Stimulated activated CD8-positive, alpha-beta memory T cell treated with anti-CD3 and anti-CD28 coated beads, Interleukin-2, amount 100 ng/mL, for 48 hours (primary cell): ENCODE measurements at regions not wholly inside any gene's neighbourhood (a gene's known extent, or its start where the extent isn't known, plus 50 kb on each side); places are given as distances from the start of the nearest gene placed in this dataset.
"Not testable (repeated sequence)": the region's sequence is repeated elsewhere in the genome, so short reads cannot be mapped to it uniquely, and the experiment has no call there.

Experiments
- DNase-seq, 2 donors: peaks; one replicate each; pipeline ENCODE4 v3.0.0-alpha.2; 2020; ENCODE audit warnings: low read depth in 2 of 2

DNA sequence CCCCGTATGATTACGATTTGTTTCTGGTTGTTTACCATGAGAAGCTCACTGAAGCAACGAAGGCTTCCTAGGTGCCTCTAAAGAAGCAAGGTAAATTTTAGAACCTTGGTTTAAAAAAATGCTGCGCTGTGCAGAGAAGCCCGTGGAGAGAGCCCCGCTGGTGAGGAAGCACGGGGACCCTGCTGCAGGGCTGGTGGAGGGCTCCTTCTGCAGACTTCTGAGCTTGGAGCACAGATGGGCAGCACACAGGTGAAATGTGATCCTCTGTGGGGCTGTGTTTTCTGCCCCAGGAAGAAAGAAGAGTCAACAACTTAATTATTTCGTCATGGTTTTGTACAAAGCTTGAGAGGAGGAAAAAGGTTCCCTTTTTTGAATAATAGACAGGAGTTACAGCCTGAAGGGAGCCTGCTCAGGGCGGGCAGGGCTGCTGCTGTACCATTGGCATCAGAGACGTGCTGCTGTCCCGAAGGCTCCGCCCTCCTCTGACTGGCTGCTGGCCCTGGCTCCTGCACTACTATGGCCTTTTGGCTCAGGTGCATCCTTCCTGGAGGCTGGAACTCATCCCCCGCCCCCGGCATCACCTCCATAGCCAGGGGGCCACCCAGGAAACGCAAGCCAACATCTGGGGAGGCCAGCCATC is 108.0 kb upstream of the PLGLB2 start:
- DNase-seq, result not testable (repeated sequence)

DNA sequence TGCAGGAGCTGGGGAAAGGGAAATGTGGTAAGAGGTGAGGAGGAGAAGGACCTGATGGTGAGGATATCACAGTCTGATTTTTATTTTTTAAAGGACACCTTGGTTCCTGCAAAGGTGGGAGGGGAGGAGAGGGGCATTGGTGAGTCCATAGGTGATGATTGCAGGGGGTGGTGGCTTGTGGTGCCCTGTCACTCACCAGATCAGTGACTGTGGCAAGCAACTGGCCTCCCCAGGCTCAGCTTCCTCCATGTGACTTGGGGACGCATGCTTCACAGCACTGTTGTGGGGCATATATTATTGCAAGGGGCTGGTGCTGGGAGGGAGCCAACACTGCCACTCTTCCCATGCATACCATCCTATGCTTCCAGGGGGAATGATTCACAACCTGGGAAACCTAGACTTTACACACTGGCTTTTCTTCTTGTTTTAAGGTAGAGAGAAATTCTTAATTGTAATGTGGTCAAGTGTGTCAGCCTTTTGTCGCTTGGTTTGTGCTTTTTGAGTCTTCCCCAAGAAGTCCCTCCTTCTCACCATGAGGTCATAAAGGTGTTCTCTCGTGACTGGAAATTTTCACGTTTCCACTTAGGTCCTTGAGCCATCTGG is 106.8 kb upstream of the PLGLB2 start:
- not testable (repeated sequence) for DNase-seq

DNA sequence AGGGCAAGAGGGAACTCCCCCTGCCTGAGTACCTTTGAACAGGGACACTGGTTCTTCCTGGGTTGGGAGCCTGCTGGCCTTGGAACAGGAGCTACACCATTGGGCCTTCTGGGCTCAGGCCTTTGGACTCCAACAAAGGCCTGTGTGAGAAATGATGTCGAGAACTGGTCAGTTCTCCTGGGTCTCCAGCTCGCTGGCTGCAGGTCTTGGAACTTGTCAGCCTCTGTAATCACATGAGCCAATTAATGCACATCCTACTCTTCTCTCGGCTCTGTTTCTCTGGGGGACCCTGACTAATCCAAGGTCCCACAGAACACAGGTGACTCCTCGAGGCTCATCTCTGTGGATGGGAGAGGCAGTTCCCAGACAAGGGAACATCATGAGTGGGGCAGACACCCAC is 104.7 kb upstream of the PLGLB2 start:
- not testable (repeated sequence) for DNase-seq

DNA sequence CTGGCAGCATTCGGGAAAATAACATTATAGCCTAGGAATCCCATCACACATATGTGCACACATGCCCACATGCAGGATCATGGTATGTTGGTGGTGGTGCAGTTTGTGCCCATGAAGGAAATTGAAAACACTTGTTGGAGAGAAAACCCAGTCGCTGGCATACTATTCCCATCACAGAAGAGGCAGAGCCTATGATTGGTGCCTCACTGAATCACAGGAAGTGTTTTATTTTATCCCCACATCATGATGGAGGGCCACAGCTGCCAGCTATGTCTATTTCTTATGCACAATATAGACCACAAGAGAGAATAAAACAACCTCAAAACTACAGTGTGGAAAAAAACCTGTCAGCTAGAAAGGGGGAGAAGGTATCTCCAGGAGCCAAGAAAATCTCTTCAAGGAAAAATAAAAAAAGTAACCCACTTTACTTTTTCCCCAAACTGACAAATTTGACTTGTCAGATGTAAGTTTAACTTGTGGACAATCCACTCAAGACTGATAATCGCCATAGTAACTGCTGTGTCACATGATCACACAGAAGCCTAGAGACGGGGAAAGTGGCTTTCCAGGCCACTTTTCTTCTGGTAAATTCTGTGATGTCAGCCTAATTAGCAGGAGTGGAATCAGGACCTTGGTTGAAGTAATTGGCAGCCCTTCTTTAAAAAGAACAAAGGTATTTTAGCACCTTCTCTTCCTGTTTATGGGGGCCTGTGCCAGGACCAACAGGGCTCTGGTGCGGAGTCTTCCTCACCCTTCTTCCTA is 100.0 kb upstream of the PLGLB2 start:
- not testable (repeated sequence) for DNase-seq

DNA sequence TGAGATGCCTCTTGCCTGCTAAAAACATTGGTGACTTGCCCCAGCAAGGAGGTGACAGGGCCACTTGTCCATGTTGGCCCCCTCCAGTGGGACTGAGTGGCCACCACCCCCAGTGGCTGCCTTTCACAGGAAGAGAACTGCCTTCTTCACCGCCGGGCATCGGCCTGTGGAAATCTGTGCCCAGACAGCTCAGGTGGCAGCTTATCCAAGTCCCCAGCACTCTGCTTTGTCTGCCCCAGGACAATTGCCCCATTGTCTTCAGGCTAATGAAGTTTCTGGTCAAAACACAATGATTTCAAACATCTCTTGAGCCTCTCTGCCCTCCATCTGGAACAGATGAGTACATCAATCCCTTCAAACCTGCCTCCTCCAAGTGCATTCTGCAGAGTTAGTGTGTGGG is 99.1 kb upstream of the PLGLB2 start:
- not testable (repeated sequence) for DNase-seq

- DNase-seq, result not testable (repeated sequence)
Observed at GRCh38 chr2:87649871-87650270, 98.0 kb upstream of the PLGLB2 start.

- not testable (repeated sequence) for DNase-seq
Observed at GRCh38 chr2:87650837-87651236, 97.0 kb upstream of the PLGLB2 start.

DNA sequence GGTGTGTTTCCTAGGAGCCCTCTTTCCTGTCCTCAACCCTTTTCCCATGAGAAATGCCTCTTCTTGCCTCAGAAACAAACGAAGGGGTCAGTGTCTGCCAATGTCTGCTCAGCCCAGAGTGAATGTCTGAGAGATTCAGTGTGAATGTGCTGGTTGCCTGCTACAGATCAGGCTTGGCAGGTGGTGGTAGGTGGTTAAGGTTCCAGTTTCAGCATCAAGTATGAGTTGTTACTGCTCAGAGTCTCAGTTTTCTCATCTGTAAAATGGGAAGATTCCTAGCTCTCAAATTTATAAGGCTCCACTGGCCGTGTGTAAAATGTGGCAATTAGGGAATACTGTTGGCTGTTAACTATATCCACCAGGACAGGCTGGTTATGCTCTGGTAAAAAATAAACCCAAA is 96.3 kb upstream of the PLGLB2 start:
- not testable (repeated sequence) for DNase-seq

DNA sequence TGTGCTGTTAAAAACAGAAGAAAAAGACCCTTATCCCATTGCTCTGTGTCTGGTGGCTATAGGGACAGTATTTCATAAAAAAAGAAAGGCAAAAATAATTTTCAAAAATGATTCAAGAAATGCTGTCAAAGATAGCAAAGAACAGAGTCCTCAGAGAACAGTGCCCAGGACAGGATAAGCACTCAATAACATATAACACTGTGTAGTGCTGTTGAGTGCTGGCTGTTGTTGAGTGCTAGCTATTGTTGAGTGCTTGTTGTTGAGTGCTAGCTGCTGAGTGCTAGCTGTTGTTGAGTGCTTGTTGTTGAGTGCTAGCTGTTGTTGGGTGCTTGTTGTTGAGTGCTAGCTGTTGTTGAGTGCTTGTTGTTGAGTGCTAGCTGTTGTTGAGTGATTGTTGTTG is 94.5 kb upstream of the PLGLB2 start:
- not testable (repeated sequence) for DNase-seq

- DNase-seq, result not testable (repeated sequence)
Observed at GRCh38 chr2:87654136-87654814, 93.6 kb upstream of the PLGLB2 start.

DNA sequence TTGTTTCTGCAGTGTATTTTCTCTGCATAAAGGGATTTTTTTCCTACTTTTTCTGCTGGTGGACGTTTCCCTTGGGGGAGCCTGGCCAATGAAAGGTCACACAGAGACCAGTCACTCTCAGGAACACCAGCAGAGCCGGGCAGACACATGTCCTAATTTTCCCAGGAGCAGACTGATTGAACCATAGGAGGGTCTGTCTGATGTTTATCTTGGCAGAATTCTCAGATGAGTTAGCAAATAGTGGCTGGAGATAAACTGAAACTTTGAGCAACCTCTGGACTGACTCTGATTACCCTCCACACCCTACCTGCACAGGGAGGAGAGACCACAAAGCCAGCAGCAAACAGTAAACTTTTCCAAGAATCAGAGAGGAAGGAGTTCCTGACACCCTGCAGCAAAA is 90.0 kb upstream of the PLGLB2 start:
- DNase-seq, result not testable (repeated sequence)

DNA sequence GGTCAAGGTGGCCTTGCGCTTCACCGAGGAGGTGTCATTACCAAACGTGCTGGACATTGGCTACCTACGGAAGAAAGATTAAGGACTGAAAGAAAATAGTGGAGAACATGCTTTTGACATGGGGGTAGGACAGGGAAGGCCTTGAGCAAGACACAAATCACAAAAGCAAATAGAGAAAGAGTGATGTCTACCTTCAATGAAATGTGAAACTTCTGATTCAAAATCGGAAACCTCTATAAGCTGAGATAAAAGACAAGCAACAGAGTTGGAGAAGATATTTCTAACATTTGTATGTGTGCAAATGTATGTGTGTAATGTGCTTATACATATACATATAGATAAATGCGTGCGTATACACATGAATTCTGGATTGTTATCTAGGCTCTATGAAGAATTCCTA is 89.5 kb upstream of the PLGLB2 start:
- not testable (repeated sequence) for DNase-seq

DNA sequence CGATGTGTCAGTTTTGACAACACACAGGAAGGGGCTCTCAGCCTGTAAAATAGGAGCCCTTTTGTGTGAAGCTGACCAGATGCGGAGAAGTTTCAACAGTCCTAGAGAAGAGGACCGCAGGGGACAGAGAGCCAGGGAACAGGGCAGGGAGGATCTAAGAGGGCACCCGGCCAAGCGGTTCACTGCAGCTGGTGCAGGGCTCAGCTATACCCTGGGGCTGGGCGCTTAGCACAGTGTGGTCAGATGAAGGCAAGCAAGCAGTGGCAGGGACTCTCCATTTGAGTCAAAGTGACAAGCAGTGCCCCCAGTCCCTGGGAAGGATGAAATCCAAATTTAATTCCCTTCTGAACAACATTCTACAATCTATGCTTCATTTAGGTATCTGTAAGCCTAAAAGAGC is 88.9 kb upstream of the PLGLB2 start:
- DNase-seq, result not testable (repeated sequence)

- not testable (repeated sequence) for DNase-seq
Observed at GRCh38 chr2:87660164-87660563, 87.7 kb upstream of the PLGLB2 start.

GRCh38 chr2:87662316-87663290 is 85.3 kb upstream of the PLGLB2 start:
- not testable (repeated sequence) for DNase-seq

DNA sequence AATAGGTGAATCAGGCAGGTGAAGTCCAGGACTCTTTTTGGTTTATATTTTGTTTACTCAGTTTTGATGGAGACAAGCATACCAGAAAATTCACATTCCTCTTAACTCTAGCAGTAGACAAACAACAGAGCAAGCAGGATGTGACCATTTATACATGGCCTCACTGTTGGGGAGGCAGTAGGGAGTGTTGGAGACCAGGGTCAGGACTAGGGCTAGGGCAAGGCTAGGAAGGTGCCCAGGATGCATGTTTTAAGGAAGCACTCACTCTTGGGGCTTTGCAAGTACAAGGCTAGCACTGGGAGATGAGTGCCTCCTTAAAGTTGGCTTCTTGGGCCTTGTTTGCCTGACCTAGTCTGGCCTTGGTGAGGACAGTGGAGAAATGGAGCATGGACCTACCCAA is 84.5 kb upstream of the PLGLB2 start:
- not testable (repeated sequence) for DNase-seq

DNA sequence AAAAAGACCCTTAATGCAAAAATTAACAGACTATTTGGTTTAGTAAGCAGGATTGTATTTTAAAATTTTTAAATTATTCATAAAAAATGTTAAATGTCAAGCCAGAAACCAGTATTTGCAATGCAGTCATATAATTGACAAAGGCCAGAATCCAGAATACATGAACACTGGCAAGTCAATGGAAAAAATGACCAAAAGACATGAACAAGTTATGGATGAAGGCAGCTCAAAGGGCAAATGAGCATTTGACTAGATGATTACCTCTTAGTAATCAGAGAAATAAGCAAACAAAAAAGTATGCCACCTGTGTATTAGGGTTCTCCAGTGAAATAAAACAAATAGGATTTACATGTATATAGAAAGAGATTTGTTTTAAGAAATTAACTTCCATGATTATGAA is 80.9 kb upstream of the PLGLB2 start:
- not testable (repeated sequence) for DNase-seq

GRCh38 chr2:87668361-87668760 is 79.5 kb upstream of the PLGLB2 start:
- DNase-seq, result not testable (repeated sequence)

DNA sequence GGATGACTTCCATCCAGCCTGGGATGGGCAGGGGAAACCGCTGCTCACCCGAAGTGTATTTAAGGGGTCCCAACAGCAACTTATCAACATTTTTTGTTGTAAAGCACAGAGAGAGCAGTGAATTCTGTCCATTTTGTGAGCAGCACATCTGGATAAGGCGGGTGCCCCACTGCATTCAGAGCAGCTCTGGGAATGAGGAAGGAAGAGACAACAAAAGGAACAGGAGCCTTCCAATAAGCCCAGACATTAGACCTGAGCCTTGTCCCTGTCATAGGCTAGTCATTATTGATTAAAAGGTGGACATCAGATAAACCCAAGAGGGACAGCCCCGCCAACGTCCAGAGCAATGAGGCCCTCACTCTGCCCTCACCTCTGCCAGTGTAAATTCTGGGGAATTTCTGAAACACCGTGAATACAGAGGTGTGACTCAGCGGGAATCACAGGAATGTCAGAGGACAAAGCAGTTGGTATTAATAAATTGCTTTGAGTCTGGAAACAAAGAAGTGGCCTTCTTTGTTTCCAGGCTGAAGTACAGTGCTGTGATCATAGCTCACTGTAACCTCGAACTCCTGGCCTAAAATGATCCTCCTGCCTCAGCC is 78.2 kb upstream of the PLGLB2 start:
- not testable (repeated sequence) for DNase-seq

DNA sequence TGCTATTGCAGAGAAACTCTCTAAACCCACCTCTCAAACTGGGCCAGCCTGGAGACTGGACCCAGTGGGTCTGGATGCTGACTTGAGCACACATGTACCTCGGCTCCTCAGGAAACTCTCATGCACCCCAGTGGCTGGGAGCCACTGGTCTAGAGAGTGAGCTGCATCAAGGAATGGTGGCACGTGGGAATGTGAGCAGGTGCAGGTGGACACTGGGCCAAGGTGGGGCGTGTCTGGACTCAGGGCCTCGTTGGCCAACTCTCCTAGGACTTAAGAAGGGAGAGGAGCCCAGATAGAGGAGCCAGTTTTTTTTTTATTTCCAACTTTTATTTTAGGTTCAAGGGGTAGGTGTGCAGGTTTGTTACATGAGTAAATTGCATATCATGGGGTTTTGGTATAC is 75.5 kb upstream of the PLGLB2 start:
- not testable (repeated sequence) for DNase-seq

DNA sequence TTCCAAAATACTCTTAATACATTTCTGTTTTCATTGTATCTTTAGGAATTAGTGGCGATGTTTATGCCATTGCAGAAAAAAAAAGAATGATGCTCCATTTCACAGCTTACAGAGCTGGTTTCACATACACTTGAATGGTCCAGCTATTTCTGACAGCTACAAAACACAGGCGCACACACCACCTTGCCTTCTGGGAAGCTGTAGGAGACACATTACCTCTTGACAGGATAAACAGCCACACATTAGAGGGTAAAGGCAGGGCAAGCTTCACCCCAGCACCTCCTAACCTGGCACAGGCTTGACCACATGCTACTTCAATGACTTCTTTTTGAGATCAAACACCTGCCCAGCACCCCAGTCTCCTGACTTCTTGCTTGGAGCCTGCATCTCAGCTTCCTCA is 73.2 kb upstream of the PLGLB2 start:
- not testable (repeated sequence) for DNase-seq
